ENCODE measurements at regions not wholly inside any gene's neighbourhood (a gene's known extent, or its start where the extent isn't known, plus 50 kb on each side); places are given as distances from the start of the nearest gene placed in this dataset.
"Not testable (repeated sequence)": the region's sequence is repeated elsewhere in the genome, so short reads cannot be mapped to it uniquely, and the experiment has no call there.

- Histone ChIP-seq H3K9ac (ENCODE audit: low read length in 3 of 3) (no peak overlapping the region), H3K4me3 (ENCODE audit: low read length in 3 of 3) (no peak overlapping the region), H3K27ac (ENCODE audit: low read depth in 2 of 2, low read length in 2 of 2) (no peak overlapping the region), H3K9me3 (ENCODE audit: control insufficient read depth in 2 of 3, insufficient read depth in 1 of 3, low read length in 3 of 3) (peaks cover 0 to 2% (median 0%) of the 10 kb centered on the region in 3 donors), H3K27me3 (ENCODE audit: control insufficient read depth, insufficient read depth, low read length) (no peaks in the 10 kb centered on the region), H3K36me3 (ENCODE audit: control insufficient read depth in 2 of 3, insufficient read depth in 3 of 3, low read length in 3 of 3) (no peaks in the 10 kb centered on the region), H3K4me1 (ENCODE audit: control insufficient read depth in 2 of 3, insufficient read depth in 2 of 3, low read depth in 1 of 3, low read length in 3 of 3) (no peaks in the 10 kb centered on the region)
- TF ChIP-seq, protein P1, sequence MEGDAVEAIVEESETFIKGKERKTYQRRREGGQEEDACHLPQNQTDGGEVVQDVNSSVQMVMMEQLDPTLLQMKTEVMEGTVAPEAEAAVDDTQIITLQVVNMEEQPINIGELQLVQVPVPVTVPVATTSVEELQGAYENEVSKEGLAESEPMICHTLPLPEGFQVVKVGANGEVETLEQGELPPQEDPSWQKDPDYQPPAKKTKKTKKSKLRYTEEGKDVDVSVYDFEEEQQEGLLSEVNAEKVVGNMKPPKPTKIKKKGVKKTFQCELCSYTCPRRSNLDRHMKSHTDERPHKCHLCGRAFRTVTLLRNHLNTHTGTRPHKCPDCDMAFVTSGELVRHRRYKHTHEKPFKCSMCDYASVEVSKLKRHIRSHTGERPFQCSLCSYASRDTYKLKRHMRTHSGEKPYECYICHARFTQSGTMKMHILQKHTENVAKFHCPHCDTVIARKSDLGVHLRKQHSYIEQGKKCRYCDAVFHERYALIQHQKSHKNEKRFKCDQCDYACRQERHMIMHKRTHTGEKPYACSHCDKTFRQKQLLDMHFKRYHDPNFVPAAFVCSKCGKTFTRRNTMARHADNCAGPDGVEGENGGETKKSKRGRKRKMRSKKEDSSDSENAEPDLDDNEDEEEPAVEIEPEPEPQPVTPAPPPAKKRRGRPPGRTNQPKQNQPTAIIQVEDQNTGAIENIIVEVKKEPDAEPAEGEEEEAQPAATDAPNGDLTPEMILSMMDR (IDR thresholded peaks at IDR 0.05; ENCODE audit: borderline replicate concordance, extremely low read depth, insufficient read depth), result no peak
- DNase-seq (no peak), FAIRE-seq (no peak)
- intact Hi-C loops (cut with DNase I), result no loop called here
These were observed 63.9 kb upstream of the MCHR2 start for GRCh38 chr6:100057941-100058340.

DNA sequence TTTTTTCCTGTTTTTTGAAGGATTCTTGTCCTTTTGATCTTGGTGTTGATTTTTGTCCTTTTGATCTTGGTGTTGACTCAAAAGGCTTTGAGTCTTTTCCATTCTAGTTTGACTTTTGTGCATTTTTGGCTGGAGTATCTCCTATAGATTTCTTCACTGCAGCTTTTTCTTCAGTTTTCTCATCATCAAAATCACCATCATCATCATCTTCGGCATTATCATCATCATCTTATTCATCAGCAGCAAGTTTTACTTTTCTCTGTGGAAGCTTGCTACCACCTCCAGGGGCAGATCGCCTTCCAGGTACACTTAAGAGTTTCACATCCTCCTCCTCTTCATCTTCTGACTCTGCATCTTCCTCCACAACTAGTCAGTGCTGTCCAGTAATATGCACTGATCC, 56.5 kb upstream of the MCHR2 start:
- DNase-seq, result no peak
- TF ChIP-seq, protein P1 (IDR thresholded peaks at IDR 0.05; ENCODE audit: borderline replicate concordance, extremely low read depth, insufficient read depth), result no peak
- Histone ChIP-seq H3K27me3 (ENCODE audit: control insufficient read depth, insufficient read depth, low read length) (no peaks in the 10 kb centered on the region), H3K36me3 (ENCODE audit: control insufficient read depth in 2 of 3, insufficient read depth in 3 of 3, low read length in 3 of 3) (no peaks in the 10 kb centered on the region), H3K27ac (ENCODE audit: low read depth in 2 of 2, low read length in 2 of 2) (no peak overlapping the region), H3K4me1 (ENCODE audit: control insufficient read depth in 2 of 3, insufficient read depth in 2 of 3, low read depth in 1 of 3, low read length in 3 of 3) (no peaks in the 10 kb centered on the region), H3K9me3 (ENCODE audit: control insufficient read depth in 2 of 3, insufficient read depth in 1 of 3, low read length in 3 of 3) (no peaks in the 10 kb centered on the region), H3K9ac (ENCODE audit: low read length in 3 of 3) (no peak overlapping the region), H3K4me3 (ENCODE audit: low read length in 3 of 3) (no peak overlapping the region)
- intact Hi-C loops (cut with DNase I), result no loop called here
- FAIRE-seq, result no peak

GRCh38 chr6:100043961-100044360, 49.9 kb upstream of the MCHR2 start:
- H3K4me1 ChIP-seq (ENCODE audit: control insufficient read depth in 2 of 3, insufficient read depth in 2 of 3, low read depth in 1 of 3, low read length in 3 of 3); H3K36me3 ChIP-seq (ENCODE audit: control insufficient read depth in 2 of 3, insufficient read depth in 3 of 3, low read length in 3 of 3); H3K9ac ChIP-seq (ENCODE audit: low read length in 3 of 3); H3K4me3 ChIP-seq (ENCODE audit: low read length in 3 of 3); H3K9me3 ChIP-seq (ENCODE audit: control insufficient read depth in 2 of 3, insufficient read depth in 1 of 3, low read length in 3 of 3); H3K27ac ChIP-seq (ENCODE audit: low read depth in 2 of 2, low read length in 2 of 2); intact Hi-C loops (cut with DNase I); H3K27me3 ChIP-seq (ENCODE audit: control insufficient read depth, insufficient read depth, low read length); FAIRE-seq; DNase-seq: not testable (repeated sequence)

All from kidney (tissue), 13 donors.